OCI-LY1 (cell line): ENCODE measurements at regions not wholly inside any gene's neighbourhood (a gene's known extent, or its start where the extent isn't known, plus 50 kb on each side); places are given as distances from the start of the nearest gene placed in this dataset.

Experiments
- H2AFZ ChIP-seq: fragments of 200-600 bp; sonication (generic), shearing (Covaris generic); 2 replicates; pipeline ENCODE4 v1.6.0; 2014; ENCODE audit warnings: antibody characterized with exemption, mild to moderate bottlenecking, low read length
- H3F3A ChIP-seq: fragments of 200-600 bp; sonication (generic), shearing (Covaris generic); 2 replicates; pipeline ENCODE4 v1.6.0; 2014; ENCODE audit warnings: mild to moderate bottlenecking, antibody characterized with exemption, low read length, moderate library complexity; ENCODE audit not compliant: insufficient read depth
- H3K27ac ChIP-seq: fragments of 200-600 bp; sonication (generic); 2 replicates; pipeline ENCODE4 v1.5.1; 2014; ENCODE audit warnings: low read length, mixed run types, mild to moderate bottlenecking, low read depth; ENCODE audit not compliant: poor library complexity, severe bottlenecking
- H3K27me3 ChIP-seq: fragments of 200-600 bp; sonication (generic); 2 replicates; pipeline ENCODE4 v1.6.0; 2014; ENCODE audit warnings: antibody characterized with exemption, mild to moderate bottlenecking, low read length, moderate library complexity; ENCODE audit not compliant: insufficient read depth
- H3K36me3 ChIP-seq: fragments of 200-600 bp; sonication (generic); 2 replicates; pipeline ENCODE4 v1.6.1; 2014; ENCODE audit warnings: mild to moderate bottlenecking, antibody characterized with exemption, low read length, moderate library complexity, mixed read lengths; ENCODE audit not compliant: insufficient read depth
- H3K4me1 ChIP-seq: fragments of 200-600 bp; sonication (generic); 2 replicates; pipeline ENCODE4 v1.5.1; 2014; ENCODE audit warnings: mild to moderate bottlenecking, low read length, moderate library complexity; ENCODE audit not compliant: insufficient read depth, severe bottlenecking
- H3K4me2 ChIP-seq: fragments of 200-600 bp; sonication (generic), shearing (Covaris generic); 2 replicates; pipeline ENCODE4 v1.6.1; 2014; ENCODE audit warnings: low read length
- H3K4me3 ChIP-seq: fragments of 200-600 bp; sonication (generic); 2 replicates; pipeline ENCODE4 v1.5.1; 2014; ENCODE audit warnings: low read length, low read depth, mild to moderate bottlenecking, mixed read lengths; ENCODE audit not compliant: poor library complexity, severe bottlenecking
- H3K79me2 ChIP-seq: fragments of 200-600 bp; shearing (Covaris generic); 2 replicates; pipeline ENCODE4 v1.6.1; 2016; ENCODE audit warnings: mixed run types, low read length, mixed read lengths; ENCODE audit not compliant: insufficient read depth
- H3K9ac ChIP-seq: fragments of 200-600 bp; sonication (generic), shearing (Covaris generic); 2 replicates; pipeline ENCODE4 v1.6.1; 2014; ENCODE audit warnings: mild to moderate bottlenecking, low read length, mixed read lengths
- H3K9me2 ChIP-seq: fragments of 200-600 bp; sonication (generic), shearing (Covaris generic); 2 replicates; pipeline ENCODE4 v1.6.1; 2014; ENCODE audit warnings: low read depth, mild to moderate bottlenecking, low read length, mixed read lengths
- H3K9me3 ChIP-seq: fragments of 200-600 bp; shearing (Covaris generic); 2 replicates; pipeline ENCODE4 v1.6.1; 2014; ENCODE audit warnings: low read length, mixed read lengths
- H4K20me1 ChIP-seq: fragments of 200-600 bp; sonication (generic), shearing (Covaris generic); 2 replicates; pipeline ENCODE4 v1.6.0; 2016; ENCODE audit warnings: mild to moderate bottlenecking, low read length; ENCODE audit not compliant: insufficient read depth
- EZH2 ChIP-seq: fragments of 200-600 bp; sonication (generic), shearing (Covaris generic); IDR thresholded peaks from 2 replicates; pipeline ENCODE4 v1.8.0; 2017; ENCODE audit warnings: borderline replicate concordance, mixed run types, mild to moderate bottlenecking, antibody characterized with exemption, low read length, moderate library complexity, mixed read lengths
- TF ChIP-seq, protein P1 (sequence below): fragments of 200-600 bp; sonication (generic), shearing (Covaris generic); IDR thresholded peaks from 2 replicates; pipeline ENCODE4 v1.5.1; 2017; ENCODE audit warnings: mild to moderate bottlenecking, antibody characterized with exemption, low read length, moderate library complexity, mixed read lengths

DNA sequence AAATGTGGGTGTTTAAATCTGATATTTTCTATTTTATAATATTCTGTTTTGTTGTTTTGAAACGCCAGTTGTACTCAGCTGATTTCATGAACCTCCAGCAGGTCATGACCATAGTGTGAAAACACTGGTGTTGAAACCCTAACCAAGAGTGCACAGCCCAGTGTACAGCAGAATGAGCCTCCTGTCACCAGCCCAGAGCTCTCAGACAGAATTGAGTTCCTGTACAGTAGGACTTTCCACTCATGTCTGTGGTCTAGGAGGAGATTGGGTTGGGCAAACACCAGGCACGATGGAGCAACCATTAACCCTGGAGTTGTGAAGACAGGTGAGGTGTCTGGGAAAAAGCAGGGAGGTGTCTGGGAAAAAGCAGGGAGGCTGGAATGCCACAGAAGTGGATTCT is 908.8 kb downstream of the VRK1 start:
- Histone ChIP-seq H3K27me3 (no peaks in the 10 kb centered on the region), H3K4me2 (no peak overlapping the region), H3K4me3 (no peak overlapping the region), H3K9me3 (no peaks in the 10 kb centered on the region), H3F3A (no peaks in the 10 kb centered on the region), H3K4me1 (no peaks in the 10 kb centered on the region), H3K36me3 (no peaks in the 10 kb centered on the region), H3K9me2 (no peaks in the 10 kb centered on the region), H3K9ac (no peak overlapping the region), H2AFZ (no peak overlapping the region), H3K27ac (no peak overlapping the region), H3K79me2 (no peaks in the 10 kb centered on the region), H4K20me1 (no peaks in the 10 kb centered on the region)
- TF ChIP-seq, protein P1, sequence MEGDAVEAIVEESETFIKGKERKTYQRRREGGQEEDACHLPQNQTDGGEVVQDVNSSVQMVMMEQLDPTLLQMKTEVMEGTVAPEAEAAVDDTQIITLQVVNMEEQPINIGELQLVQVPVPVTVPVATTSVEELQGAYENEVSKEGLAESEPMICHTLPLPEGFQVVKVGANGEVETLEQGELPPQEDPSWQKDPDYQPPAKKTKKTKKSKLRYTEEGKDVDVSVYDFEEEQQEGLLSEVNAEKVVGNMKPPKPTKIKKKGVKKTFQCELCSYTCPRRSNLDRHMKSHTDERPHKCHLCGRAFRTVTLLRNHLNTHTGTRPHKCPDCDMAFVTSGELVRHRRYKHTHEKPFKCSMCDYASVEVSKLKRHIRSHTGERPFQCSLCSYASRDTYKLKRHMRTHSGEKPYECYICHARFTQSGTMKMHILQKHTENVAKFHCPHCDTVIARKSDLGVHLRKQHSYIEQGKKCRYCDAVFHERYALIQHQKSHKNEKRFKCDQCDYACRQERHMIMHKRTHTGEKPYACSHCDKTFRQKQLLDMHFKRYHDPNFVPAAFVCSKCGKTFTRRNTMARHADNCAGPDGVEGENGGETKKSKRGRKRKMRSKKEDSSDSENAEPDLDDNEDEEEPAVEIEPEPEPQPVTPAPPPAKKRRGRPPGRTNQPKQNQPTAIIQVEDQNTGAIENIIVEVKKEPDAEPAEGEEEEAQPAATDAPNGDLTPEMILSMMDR: no peak
- TF ChIP-seq EZH2: no peak

DNA sequence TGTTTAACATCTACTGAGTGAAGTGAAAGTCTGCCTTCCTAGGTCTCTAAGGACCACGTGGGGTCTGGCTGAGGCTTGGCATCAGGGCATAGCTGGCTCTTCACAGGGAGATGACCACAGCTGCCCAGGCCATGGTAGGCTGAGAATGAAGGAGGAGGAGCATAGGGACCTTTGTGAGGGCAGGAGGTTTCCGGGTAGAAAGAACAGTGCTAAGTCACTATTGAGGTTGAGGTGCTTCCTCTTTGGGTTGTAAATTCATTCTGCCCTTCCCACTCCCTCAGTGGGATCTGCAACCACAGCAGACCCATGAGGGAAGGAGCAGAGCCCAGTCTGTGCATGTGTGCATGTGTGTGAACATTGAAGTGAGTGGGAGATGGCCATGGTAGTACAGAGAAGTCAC is 909.6 kb downstream of the VRK1 start:
- Histone ChIP-seq H3K79me2 (no peaks in the 10 kb centered on the region), H3K27me3 (no peaks in the 10 kb centered on the region), H3K9me3 (no peaks in the 10 kb centered on the region), H3K4me2 (no peak overlapping the region), H3K4me1 (no peaks in the 10 kb centered on the region), H3K36me3 (no peaks in the 10 kb centered on the region), H3K4me3 (no peak overlapping the region), H3K9me2 (no peaks in the 10 kb centered on the region), H3K27ac (no peak overlapping the region), H3F3A (no peaks in the 10 kb centered on the region), H3K9ac (no peak overlapping the region), H2AFZ (no peak overlapping the region), H4K20me1 (no peaks in the 10 kb centered on the region)
- no peak for TF ChIP-seq EZH2
- TF ChIP-seq, protein P1: no peak

DNA sequence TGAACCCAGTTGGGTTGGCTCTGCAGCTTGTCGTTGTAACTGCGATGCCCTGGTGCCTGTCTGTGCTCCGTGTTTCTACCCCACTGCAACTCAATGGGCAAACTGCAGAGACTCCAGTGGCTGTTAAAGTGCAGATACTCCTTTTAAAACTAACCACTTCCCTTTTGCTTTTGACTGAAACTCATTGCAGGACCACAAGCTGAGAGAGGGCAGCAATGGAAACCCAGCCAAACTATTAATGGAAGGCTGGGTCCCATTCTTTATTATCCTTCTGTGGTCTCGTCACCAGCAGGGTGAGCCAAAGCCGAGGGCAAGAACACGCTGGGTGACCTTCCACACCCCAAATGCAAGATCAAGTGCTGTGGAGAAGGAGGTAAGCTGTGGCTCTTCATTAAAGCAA is 910.4 kb downstream of the VRK1 start:
- Histone ChIP-seq H4K20me1 (no peaks in the 10 kb centered on the region), H3F3A (no peaks in the 10 kb centered on the region), H2AFZ (no peak overlapping the region)

More for the DNA sequence above, 910.4 kb downstream of the VRK1 start:
- H3K79me2 ChIP-seq: no peaks in the 10 kb centered on the region
- H3K9me3 ChIP-seq: no peaks in the 10 kb centered on the region
- no peak overlapping the region for H3K9ac ChIP-seq
- H3K4me1 ChIP-seq: no peaks in the 10 kb centered on the region
- H3K27me3 ChIP-seq: no peaks in the 10 kb centered on the region
- no peak overlapping the region for H3K4me2 ChIP-seq
- no peak overlapping the region for H3K4me3 ChIP-seq
- TF ChIP-seq EZH2: no peak
- TF ChIP-seq, protein P1: no peak
- no peaks in the 10 kb centered on the region for H3K36me3 ChIP-seq
- no peaks in the 10 kb centered on the region for H3K9me2 ChIP-seq
- H3K27ac ChIP-seq: no peak overlapping the region
